HG02970 (cell line): ENCODE measurements at regions not wholly inside any gene's neighbourhood (a gene's known extent, or its start where the extent isn't known, plus 50 kb on each side); places are given as distances from the start of the nearest gene placed in this dataset.
"Not testable (repeated sequence)": the region's sequence is repeated elsewhere in the genome, so short reads cannot be mapped to it uniquely, and the experiment has no call there.

Experiments used
- ATAC-seq: cut with Tn5 transposase; IDR thresholded peaks from one replicate; pipeline ENCODE4 v1.9.1; 2021; ENCODE audit warnings: mild to moderate bottlenecking, moderate library complexity, moderate number of reproducible peaks; ENCODE audit not compliant: unreplicated experiment, low FRiP score

- ATAC-seq: no peak
Observed at GRCh38 chr13:70817576-70817975, 709.3 kb upstream of the KLHL1 start.

GRCh38 chr13:70816853-70817252 lies 708.6 kb upstream of the KLHL1 start:
- ATAC-seq: no peak

GRCh38 chr13:70814684-70815083 lies 706.4 kb upstream of the KLHL1 start:
- no peak for ATAC-seq

GRCh38 chr13:70812481-70812880 lies 704.2 kb upstream of the KLHL1 start:
- ATAC-seq: no peak

- ATAC-seq: no peak
Observed at GRCh38 chr13:70809588-70809987, 701.3 kb upstream of the KLHL1 start.

- ATAC-seq: no peak
Observed at GRCh38 chr13:70798385-70798784, 690.1 kb upstream of the KLHL1 start.

- no peak for ATAC-seq
Observed at GRCh38 chr13:70795484-70795883, 687.2 kb upstream of the KLHL1 start.

GRCh38 chr13:70792121-70792520 lies 683.9 kb upstream of the KLHL1 start:
- no peak for ATAC-seq

- ATAC-seq: no peak
Observed at GRCh38 chr13:70789751-70790150, 681.5 kb upstream of the KLHL1 start.

GRCh38 chr13:70788074-70788473 lies 679.8 kb upstream of the KLHL1 start:
- ATAC-seq: no peak

- ATAC-seq: no peak
Observed at GRCh38 chr13:70784207-70784989, 676.1 kb upstream of the KLHL1 start.

GRCh38 chr13:70769817-70770216 lies 661.6 kb upstream of the KLHL1 start:
- no peak for ATAC-seq

- ATAC-seq: no peak
Observed at GRCh38 chr13:70758932-70759331, 650.7 kb upstream of the KLHL1 start.

GRCh38 chr13:70756088-70756487 lies 647.8 kb upstream of the KLHL1 start:
- ATAC-seq: no peak

- ATAC-seq: no peak
Observed at GRCh38 chr13:70755456-70755855, 647.2 kb upstream of the KLHL1 start.

GRCh38 chr13:70747262-70747661 lies 639.0 kb upstream of the KLHL1 start:
- no peak for ATAC-seq

GRCh38 chr13:70746469-70746868 lies 638.2 kb upstream of the KLHL1 start:
- not testable (repeated sequence) for ATAC-seq

GRCh38 chr13:70736622-70737317 lies 628.5 kb upstream of the KLHL1 start:
- no peak for ATAC-seq

GRCh38 chr13:70732611-70733010 lies 624.4 kb upstream of the KLHL1 start:
- ATAC-seq: no peak

GRCh38 chr13:70729369-70729768 lies 621.1 kb upstream of the KLHL1 start:
- ATAC-seq: no peak

GRCh38 chr13:70723732-70724131 lies 615.5 kb upstream of the KLHL1 start:
- no peak for ATAC-seq

- no peak for ATAC-seq
Observed at GRCh38 chr13:70720386-70720785, 612.1 kb upstream of the KLHL1 start.
